HG03064 (cell line): ENCODE measurements at regions not wholly inside any gene's neighbourhood (a gene's known extent, or its start where the extent isn't known, plus 50 kb on each side); places are given as distances from the start of the nearest gene placed in this dataset.
"Not testable (repeated sequence)": the region's sequence is repeated elsewhere in the genome, so short reads cannot be mapped to it uniquely, and the experiment has no call there.

Source experiments
- ATAC-seq: cut with Tn5 transposase; IDR thresholded peaks from one replicate; pipeline ENCODE4 v1.9.1; 2021; ENCODE audit warnings: low read depth; ENCODE audit not compliant: unreplicated experiment

DNA sequence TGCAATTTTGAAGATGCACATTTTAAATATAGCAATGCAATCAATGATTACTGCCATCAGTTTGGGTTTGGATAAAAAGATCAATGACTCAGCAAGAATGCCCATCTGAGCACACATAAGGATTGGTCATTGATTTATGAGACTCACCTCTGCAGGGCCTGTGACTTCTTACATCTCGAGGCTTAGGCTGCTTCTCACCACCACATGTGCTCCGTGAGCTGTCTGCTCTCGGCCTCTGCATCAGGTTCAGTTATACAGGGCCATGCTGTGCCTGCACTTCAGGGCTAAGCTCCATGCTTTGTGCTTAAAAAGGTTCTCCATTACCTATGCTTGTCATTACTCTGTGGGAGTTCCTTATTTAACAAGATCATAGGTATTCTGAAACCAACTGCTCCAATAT lies 887.5 kb downstream of the DIPK2A start:
- no peak for ATAC-seq

DNA sequence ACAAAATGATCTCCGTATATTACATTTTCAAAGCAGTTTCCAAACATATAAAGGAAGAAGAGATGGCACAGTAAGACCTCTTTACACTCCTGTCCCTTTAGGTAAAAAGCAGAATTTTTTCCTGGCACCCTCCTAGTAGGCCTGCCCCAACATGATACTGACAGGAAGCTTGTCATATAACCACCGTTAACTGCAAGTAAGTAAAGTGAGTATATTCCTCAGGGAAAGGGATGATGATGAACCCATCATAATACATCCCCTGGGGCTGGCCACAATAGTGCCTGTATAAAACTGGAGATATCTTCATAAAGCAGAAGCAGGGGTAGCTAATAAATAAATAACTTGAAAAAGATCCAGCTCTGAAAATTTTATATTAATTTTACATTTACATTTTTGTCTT lies 893.0 kb downstream of the DIPK2A start:
- no peak for ATAC-seq

DNA sequence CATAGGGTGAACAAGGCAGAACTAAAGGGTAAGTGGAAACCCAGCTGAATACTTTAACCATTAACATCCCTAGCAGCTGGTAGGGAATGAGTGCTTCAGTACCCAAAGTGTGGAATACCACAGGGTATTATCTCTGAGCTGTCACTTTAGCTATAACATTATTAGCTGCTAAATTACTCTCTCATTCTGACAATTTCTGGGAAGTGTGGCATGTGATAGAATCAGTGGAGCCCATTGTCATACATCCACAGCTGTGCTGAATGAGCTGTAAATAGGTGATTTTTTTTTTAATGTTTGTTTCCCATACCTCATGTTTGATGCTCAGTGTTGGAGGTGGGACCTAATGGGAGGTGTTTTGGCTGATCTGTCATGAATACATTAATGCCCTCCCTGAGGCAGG lies 894.3 kb downstream of the DIPK2A start:
- ATAC-seq: no peak

DNA sequence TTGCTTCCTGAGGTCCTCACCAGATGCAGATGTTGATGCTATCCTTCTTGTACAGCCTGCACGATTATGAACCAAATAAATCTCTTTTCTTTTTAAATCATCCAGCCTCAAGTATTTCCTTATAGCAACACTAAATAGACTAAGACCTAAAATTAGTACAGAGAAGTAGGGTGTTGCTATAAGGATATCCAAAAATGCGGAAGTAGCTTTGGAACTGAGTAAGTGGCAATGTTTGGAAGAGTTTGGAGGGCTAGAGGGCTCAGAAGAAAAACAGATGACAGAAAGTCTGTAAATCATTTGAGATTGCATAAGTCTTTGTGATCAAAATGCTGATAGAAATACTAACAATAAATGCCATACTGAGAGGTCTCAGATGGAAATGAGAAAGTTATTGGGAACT lies 894.9 kb downstream of the DIPK2A start:
- no peak for ATAC-seq

DNA sequence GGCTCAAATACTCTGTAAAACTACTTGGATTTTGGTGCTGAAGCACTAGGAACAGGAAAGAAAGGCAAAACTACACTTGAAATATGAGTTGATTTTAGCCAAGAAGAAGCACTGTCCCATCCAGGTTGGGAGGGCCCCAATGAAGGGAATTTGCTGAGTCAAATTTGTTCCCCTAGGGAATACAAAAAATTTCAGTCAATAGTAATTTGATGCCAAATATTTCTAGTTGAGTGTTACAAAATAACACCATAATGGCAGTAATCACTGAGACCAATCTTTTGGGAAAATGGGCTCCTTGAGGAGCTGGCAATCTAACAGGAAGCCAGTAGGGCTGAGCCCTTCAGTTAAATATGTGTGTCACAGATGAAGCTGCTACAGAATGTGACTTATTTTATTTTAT lies 896.9 kb downstream of the DIPK2A start:
- ATAC-seq: no peak

DNA sequence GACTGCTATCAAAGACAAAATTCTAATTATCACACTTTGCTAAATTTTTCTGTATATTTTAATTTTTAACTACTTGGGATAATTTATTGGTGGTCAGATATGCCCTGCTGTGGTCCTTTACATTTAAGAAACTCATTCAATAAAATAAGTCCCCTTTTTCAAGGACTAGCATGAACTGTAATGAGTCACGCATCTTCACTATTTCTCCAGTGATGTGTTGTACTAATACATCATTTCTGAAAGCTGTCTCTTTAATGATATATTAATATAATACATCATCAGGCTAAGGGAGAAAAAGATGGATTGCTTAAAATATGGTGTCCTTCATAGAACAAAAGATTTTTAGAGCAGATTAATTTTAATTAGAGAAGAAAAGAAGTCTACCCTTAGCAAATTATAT lies 901.4 kb downstream of the DIPK2A start:
- no peak for ATAC-seq

DNA sequence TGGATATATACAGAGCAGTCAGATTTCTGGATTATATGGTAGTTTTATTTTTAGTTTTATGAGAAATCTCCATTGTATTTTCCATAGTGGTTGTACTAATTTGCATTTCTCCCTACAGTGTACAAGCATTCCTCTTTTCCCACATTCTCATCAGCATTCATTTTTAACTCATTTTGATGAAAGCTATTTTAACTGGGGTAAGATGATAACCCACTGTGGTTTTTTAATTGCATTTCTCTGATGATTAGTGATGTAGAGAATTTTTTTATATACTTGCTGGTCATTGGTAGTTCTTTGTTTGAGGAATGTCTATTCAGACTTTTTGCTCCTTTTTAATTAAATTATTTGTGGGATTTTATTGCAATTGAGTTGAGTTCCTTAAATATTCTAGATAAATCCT lies 903.6 kb downstream of the DIPK2A start:
- ATAC-seq: no peak

DNA sequence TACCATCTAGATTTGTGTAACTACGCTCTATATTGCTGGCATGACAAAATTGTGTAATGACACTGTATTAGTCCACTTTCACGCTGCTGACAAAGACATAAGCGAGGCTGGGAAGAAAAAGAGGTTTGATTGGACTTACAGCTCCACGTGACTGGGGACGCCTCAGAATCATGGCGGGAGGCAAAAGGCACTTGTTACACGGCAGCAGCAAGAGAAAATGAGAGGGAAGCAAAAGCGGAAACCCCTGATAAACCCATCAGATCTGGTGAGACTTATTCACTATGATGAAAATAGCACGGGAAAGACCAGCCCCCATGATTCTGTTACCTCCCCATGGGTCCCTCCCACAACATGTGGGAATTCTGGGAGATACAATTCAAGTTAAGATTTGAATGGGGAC lies 905.7 kb downstream of the DIPK2A start:
- ATAC-seq: no peak

DNA sequence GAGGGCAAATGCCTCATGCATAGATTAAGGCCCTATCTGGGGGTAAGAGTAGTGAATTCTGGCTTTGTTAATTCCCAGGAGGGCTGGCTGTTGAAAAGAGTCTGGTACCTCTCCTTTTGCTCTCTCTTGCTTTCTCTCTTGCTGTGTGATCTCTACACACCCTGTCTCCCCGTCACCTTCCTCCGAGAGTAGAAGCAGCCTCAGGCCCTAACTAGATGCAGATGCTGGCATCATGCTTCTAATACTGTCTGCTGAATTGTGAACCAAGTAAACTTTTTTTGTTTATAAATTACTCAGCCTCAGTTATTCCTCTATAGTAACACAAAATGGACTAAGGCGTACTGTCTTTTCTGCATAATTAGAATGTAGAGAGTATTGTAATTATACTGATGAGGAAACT lies 908.1 kb downstream of the DIPK2A start:
- ATAC-seq: no peak

DNA sequence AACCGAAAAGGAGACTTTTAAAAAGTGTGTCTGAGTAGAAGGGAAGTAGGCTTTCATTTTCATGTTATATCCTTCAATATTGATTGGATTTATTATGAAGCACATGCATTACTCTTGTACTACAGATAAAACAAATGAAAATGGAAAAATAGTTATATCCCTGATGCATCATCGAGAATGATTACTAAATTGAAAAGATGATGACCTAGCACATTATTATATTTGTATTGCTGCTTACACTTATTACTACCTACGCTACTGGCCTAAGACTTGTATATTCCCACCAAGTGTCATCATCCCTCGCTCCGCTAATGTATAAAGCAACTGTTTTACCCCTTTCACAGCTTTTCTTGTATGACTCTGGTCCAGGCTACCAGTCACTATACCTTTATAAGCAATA lies 922.4 kb downstream of the DIPK2A start:
- no peak for ATAC-seq

DNA sequence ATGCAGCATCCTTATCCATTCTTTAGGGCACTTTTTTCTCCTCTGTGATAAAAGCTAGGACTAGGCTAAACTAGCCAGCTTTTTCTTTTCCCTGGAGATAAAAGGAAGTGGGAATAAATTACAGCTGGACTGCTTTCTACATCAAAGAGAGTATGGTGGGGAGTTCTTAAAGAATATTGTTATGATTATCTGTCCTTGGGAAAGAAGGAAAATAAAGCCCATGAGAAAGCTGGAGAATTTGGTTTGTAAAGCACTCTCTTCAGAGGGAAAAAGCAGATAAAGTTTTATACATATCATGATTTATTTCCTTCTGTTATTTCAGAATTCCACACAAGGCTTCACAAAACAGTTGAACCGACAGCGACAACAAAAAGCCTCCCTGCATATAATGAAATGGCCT lies 923.0 kb downstream of the DIPK2A start:
- no peak for ATAC-seq

DNA sequence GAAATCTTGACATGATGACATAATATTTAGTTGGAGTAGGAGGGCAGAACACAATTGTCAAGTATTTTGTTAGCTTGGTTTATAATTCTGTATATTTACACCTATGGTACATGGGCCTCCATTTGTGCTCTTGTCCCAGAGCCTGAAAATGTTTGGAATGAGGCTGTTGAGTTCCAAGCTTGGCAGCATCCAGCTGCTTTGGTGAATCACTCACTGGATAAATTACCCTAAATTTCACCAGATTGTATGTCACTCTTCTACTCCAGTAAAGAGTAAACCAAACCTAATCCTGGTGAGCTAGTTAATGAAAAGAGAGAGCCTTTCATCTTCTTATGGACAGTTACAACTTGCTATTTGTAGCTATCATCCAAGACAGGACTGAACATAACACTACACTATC lies 928.7 kb downstream of the DIPK2A start:
- ATAC-seq: no peak

DNA sequence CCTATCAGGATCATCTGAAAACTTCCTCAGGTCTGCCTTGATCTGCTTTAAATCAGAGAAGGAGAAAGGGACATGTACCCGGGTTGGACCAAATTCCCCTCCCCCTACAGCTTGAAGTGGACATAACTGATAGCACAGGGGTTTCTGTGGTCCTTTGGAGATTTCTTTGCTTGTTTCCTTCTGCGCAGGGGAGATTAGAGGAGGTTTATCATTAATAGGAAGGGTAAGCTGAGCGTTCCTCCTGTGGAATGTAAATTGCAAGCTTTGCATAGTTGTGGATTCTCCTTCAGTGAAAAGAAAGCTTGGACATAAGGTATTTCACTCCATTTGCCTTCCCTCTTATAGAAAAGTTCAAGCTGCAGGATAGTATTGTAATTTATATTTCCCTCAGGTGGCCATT lies 936.0 kb downstream of the DIPK2A start:
- ATAC-seq: not testable (repeated sequence)

DNA sequence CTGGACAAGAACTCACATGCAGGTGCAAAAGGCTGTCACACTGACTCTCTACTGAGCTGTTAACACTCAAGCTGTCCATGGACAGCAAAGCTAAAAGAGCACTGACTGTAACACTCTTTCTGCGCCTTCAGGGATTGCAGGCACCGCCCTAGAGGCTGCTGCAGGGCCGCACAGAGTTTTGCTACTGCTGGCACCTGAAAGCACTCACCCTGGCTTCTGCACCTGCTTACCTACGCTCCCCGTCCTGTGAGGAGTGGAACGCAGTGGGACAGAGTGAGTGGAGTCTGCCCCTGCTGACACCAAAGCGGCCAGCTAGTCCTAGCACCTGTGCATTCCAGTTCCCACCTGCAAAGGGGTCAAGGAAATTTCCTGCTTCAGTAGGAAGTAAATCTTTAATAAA lies 941.3 kb downstream of the DIPK2A start:
- no peak for ATAC-seq

DNA sequence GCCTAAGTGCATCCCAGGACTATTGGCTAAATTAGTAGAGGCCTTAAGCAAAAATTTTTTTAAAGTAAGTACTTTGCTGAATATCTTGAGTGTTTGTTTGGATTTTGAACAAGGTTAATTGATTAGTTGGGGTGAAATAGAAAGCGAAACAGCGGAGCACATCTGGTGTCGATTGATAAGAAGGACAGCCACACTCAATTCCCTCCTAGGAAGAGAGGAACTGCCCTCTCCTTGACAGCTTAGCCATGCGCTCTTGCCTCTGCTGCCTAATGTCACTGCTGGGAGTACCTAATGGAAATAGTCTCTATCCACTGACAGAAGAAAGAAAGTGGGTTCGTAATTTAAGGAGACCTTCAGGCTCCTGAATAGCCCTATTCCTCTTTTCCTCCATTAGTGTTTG lies 943.6 kb downstream of the DIPK2A start:
- no peak for ATAC-seq

DNA sequence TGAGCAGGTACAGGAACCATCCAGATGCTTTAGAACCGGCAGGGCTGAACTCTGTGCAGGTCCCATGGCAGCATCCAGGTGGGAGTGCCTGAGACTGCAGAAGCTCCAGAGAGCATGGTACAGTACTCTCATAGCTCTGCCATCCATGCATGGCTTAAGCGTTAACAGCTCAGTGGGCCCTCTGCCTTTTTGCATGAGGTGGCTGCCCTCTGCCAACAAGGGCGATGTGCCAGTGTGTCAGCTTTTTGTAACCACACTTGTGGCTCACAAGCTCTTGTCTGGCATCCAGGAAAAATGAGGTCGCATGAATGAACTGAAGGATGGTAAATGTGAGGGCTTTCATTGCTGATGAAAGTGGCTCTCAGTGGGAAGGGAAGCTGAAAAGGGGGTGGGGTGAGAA lies 950.1 kb downstream of the DIPK2A start:
- ATAC-seq: no peak

DNA sequence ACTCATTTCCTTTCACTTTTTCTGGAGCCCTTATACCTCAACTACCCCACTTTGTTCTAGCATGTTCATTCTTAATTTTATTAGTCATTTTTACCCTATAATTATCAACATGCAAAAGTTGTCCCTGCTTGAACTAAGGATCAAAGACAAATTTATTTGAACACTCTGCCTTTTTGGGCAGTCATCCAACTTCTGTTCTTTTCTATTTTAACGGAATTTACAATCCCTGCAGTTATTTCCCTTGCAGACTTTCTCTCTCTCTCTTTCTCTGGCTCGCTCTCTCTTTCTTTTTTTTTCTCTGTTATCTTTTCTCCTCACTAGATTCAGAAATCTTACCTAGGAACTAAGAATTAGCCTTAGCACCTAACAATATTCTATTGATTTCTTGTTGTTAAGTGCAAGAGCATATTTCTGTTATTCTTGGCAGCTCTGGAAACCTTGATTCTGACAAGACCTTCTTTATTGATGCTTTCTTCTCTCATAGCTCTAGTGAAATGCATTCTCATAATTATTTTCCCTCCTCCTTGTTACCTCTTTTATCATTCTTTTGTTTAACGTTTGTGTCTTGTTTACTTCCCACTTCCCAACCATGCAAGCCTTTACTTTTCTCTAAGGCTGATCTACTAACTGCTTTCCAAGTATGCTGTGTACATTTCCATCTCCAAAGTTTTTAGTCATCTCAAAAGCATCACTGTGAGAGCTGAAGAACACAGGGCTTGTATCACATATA lies 951.6 kb downstream of the DIPK2A start:
- ATAC-seq: no peak

DNA sequence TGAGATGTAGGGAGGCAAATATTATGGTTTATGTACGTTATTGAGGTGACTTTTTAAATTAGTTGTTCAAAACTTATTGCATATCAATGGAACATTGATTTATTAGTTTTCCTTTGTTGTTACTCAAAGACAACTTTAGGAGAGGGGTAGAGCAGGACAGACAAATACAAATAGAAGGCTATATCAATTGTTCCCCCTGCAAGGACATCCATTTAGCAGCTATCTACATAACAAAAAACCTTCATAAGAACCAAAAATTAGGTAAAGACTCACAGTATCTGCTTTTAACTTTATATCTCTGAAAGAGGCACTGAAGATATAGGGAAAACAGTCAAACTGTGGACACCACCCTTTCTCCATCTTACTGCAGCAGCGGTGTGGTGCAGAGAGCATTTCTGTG lies 958.8 kb downstream of the DIPK2A start:
- ATAC-seq: no peak

DNA sequence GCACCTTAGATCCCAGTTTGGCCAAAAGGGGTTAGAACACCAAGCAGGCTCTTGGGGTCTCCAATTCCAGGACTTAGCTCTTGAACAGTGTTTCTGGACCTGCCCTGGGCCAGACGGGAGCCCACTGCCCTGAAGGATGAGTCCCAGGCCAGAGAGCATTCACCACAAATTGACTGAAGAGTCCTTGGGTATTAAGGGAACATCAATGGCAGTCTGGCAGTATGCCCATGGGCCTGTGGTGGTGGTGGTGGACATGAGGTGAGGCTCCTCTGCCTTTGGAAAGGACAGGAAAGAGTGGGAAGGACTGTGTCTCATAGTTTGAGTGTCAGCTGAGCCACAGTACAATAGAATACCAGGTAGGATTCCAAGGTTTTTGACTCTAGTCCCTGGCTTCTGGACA lies 960.0 kb downstream of the DIPK2A start:
- ATAC-seq: no peak

DNA sequence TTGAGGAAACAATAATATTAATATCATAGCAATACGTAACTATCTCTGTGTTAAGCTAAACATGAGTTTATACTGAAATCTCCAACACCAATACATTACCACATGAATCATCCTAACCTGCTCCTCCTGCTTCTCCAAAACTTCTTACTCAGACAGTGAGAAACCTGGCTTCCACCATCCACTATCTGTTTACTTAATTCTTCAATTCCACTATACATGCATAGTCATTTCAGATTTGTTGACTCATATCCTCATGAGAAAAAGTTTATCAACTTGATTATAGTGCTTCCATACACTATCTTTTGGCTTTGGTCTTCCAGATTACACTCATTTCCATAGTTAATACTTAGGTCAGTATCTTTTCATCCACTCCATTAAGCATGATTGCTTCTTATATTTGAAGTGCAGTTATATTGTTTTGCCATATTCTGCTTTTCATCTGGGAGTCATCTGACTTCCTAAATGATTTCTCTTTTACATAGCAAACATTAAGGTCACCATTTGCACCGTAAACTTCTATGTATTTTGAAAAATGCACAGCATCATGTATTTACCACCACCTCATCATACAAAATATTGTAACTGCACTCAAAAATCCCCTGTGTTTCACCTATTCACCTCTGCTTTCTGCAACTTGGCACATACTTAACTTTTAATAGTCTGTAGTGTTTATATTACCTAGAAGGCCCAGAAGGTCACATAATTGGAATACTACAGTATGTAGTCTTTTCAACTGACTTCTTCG lies 970.6 kb downstream of the DIPK2A start:
- no peak for ATAC-seq

DNA sequence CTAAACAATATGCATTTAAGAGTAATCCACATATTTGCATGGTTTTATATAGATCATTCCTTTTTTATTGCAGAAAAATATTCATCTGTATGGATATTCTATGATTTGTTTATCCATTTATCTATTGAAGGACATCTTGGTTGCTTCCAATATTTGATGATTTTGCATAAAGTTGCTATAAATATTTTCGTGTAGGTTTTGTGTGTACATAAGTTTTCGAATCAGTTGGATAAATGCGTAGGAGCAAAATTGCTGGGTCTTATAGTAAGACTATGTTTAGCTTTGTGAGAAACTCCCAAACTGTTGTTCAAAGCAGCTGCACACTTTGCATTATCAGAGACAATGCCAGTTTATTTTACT lies 971.2 kb downstream of the DIPK2A start:
- no peak for ATAC-seq

DNA sequence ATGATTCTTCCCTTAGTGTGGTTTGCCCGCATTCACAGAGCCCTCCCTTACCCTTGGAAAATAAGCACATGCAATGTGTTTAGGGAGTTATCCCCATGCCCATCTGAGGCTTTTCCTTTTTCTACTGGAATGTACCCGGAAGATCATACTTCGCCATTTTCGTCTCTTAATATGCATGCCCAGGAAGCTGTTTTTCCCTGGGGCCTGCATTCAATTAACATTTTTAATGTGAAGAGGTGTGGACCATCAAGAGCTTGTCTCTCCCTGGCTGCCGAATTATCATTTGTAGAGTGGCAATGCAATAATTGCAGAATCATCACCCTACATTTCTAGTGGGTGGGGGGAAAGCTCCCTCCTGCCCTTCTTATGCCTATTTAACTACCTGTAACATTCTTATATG lies 976.3 kb downstream of the DIPK2A start:
- ATAC-seq: no peak
